ENCODE measurements at regions not wholly inside any gene's neighbourhood (a gene's known extent, or its start where the extent isn't known, plus 50 kb on each side); places are given as distances from the start of the nearest gene placed in this dataset.

GRCh38 chr7:67743501-67743900 lies 746.9 kb downstream of the TYW1 start:
- TF ChIP-seq CTCF (IDR thresholded peaks at IDR 0.05) = no peak
- Histone ChIP-seq H3K27ac (ENCODE audit: low read length) (no peak overlapping the region), H3K27me3 (ENCODE audit: control insufficient read depth, insufficient read depth, low read length) (no peaks in the 10 kb centered on the region), H3K4me1 (ENCODE audit: control insufficient read depth, insufficient read depth, low read length) (no peaks in the 10 kb centered on the region), H3K9me3 (ENCODE audit: control insufficient read depth, insufficient read depth, low read length) (peaks cover 5% of the 10 kb centered on the region), H3K4me3 (ENCODE audit: low read length) (no peak overlapping the region), H3K36me3 (ENCODE audit: control insufficient read depth, insufficient read depth, low read length) (no peaks in the 10 kb centered on the region)
- 90% methylated on average over 1 of the region's 1 CpG for WGBS (ENCODE audit: insufficient coverage)
- intact Hi-C loops (cut with micrococcal nuclease) = no loop called here
- Mint-ChIP-seq H3K27ac (no peak overlapping the region), H3K27me3 (ENCODE audit: low read depth in 2 of 2) (no peaks in the 10 kb centered on the region), H3K4me1 (no peaks in the 10 kb centered on the region), H3K9me3 (peaks cover 12 to 14% of the 10 kb centered on the region in 2 donors), H3K4me3 (no peak overlapping the region), H3K36me3 (no peaks in the 10 kb centered on the region)
- DNase-seq = no peak
- no peak for ATAC-seq

GRCh38 chr7:67752227-67752626 lies 755.6 kb downstream of the TYW1 start:
- no peak for ATAC-seq
- Histone ChIP-seq H3K27me3 (ENCODE audit: control insufficient read depth, insufficient read depth, low read length) (no peaks in the 10 kb centered on the region), H3K4me1 (ENCODE audit: control insufficient read depth, insufficient read depth, low read length) (no peaks in the 10 kb centered on the region), H3K27ac (ENCODE audit: low read length) (no peak overlapping the region), H3K9me3 (ENCODE audit: control insufficient read depth, insufficient read depth, low read length) (peaks cover 6% of the 10 kb centered on the region), H3K4me3 (ENCODE audit: low read length) (no peak overlapping the region), H3K36me3 (ENCODE audit: control insufficient read depth, insufficient read depth, low read length) (no peaks in the 10 kb centered on the region)
- intact Hi-C loops (cut with micrococcal nuclease) = no loop called here
- DNase-seq = no peak
- TF ChIP-seq CTCF (IDR thresholded peaks at IDR 0.05) = no peak
- no peaks in the 10 kb centered on the region for H3K27me3 Mint-ChIP-seq (ENCODE audit: low read depth in 2 of 2)
- 79% methylated on average over 2 of the region's 2 CpGs for WGBS (ENCODE audit: insufficient coverage)
- no peaks in the 10 kb centered on the region for H3K36me3 Mint-ChIP-seq
- no peaks in the 10 kb centered on the region for H3K4me1 Mint-ChIP-seq
- H3K9me3 Mint-ChIP-seq = peaks cover 9 to 21% of the 10 kb centered on the region in 2 donors
- H3K27ac Mint-ChIP-seq = no peak overlapping the region
- H3K4me3 Mint-ChIP-seq = no peak overlapping the region

GRCh38 chr7:67753891-67754290 lies 757.3 kb downstream of the TYW1 start:
- Mint-ChIP-seq H3K27me3 (ENCODE audit: low read depth in 2 of 2) (no peaks in the 10 kb centered on the region), H3K4me3 (no peak overlapping the region), H3K9me3 (peaks cover 11 to 25% of the 10 kb centered on the region in 2 donors), H3K4me1 (no peaks in the 10 kb centered on the region), H3K36me3 (no peaks in the 10 kb centered on the region), H3K27ac (no peak overlapping the region)
- no peaks in the 10 kb centered on the region for H3K36me3 ChIP-seq (ENCODE audit: control insufficient read depth, insufficient read depth, low read length)
- intact Hi-C loops (cut with micrococcal nuclease) = no loop called here
- no peak overlapping the region for H3K4me3 ChIP-seq (ENCODE audit: low read length)
- H3K27ac ChIP-seq (ENCODE audit: low read length) = no peak overlapping the region
- 82% methylated on average over 4 of the region's 4 CpGs for WGBS (ENCODE audit: insufficient coverage)
- H3K9me3 ChIP-seq (ENCODE audit: control insufficient read depth, insufficient read depth, low read length) = peaks cover 6% of the 10 kb centered on the region
- H3K27me3 ChIP-seq (ENCODE audit: control insufficient read depth, insufficient read depth, low read length) = no peaks in the 10 kb centered on the region
- no peaks in the 10 kb centered on the region for H3K4me1 ChIP-seq (ENCODE audit: control insufficient read depth, insufficient read depth, low read length)
- ATAC-seq (no peak), DNase-seq (no peak)
- no peak for TF ChIP-seq CTCF (IDR thresholded peaks at IDR 0.05)

- DNase-seq (no peak), ATAC-seq (no peak)
- Mint-ChIP-seq H3K9me3 (peaks cover 9 to 24% of the 10 kb centered on the region in 2 donors), H3K4me3 (no peak overlapping the region), H3K27ac (no peak overlapping the region), H3K4me1 (no peaks in the 10 kb centered on the region), H3K27me3 (ENCODE audit: low read depth in 2 of 2) (no peaks in the 10 kb centered on the region), H3K36me3 (no peaks in the 10 kb centered on the region)
- H3K27ac ChIP-seq (ENCODE audit: low read length) = no peak overlapping the region
- H3K4me3 ChIP-seq (ENCODE audit: low read length) = no peak overlapping the region
- intact Hi-C loops (cut with micrococcal nuclease) = no loop called here
- H3K4me1 ChIP-seq (ENCODE audit: control insufficient read depth, insufficient read depth, low read length) = no peaks in the 10 kb centered on the region
- H3K27me3 ChIP-seq (ENCODE audit: control insufficient read depth, insufficient read depth, low read length) = no peaks in the 10 kb centered on the region
- no peak for TF ChIP-seq CTCF (IDR thresholded peaks at IDR 0.05)
- H3K9me3 ChIP-seq (ENCODE audit: control insufficient read depth, insufficient read depth, low read length) = no peaks in the 10 kb centered on the region
- WGBS (ENCODE audit: insufficient coverage) = 64% methylated on average over 1 of the region's 2 CpGs
- no peaks in the 10 kb centered on the region for H3K36me3 ChIP-seq (ENCODE audit: control insufficient read depth, insufficient read depth, low read length)
These were observed 758.0 kb downstream of the TYW1 start for GRCh38 chr7:67754651-67755050.

Data from natural killer cell (primary cell).